A673 (cell line): ENCODE measurements at regions not wholly inside any gene's neighbourhood (a gene's known extent, or its start where the extent isn't known, plus 50 kb on each side); places are given as distances from the start of the nearest gene placed in this dataset.

ENCODE experiments used
- BruUV-seq: library from RNA; stranded (reverse); fragments of 400-500 nt; replicated peaks from 2 replicates; lab custom pipeline; 2021; lab: Mats Ljungman, UMichigan
- CTCF ChIA-PET: fragments of 300-600 bp; sonication (Branson Sonifier 250); formaldehyde crosslinking; loops from one replicate; lab custom pipeline; 2022; ENCODE audit warnings: antibody characterized with exemption; lab: Charles Lee
- POLR2A ChIA-PET: fragments of 300-600 bp; sonication (Branson Sonifier 250); formaldehyde crosslinking; loops from one replicate; lab custom pipeline; 2022; ENCODE audit warnings: antibody characterized with exemption; ENCODE audit not compliant: low non-redundant PET; lab: Charles Lee
- DNase-seq: peaks from one replicate; pipeline ENCODE4 v3.0.0-alpha.2; 2015; ENCODE audit warnings: low spot score
- H3K27ac ChIP-seq: fragments of 200-600 bp; sonication (generic); 2 replicates; pipeline ENCODE4 v1.5.1; 2016; ENCODE audit warnings: mixed run types, low read depth, mild to moderate bottlenecking, mixed read lengths, antibody characterized with exemption, low read length; ENCODE audit not compliant: poor library complexity, severe bottlenecking
- H3K27me3 ChIP-seq: fragments of 200-600 bp; sonication (generic); replicated peaks from 2 replicates; pipeline ENCODE4 v1.6.1; 2017; ENCODE audit warnings: mixed run types, low read depth, mild to moderate bottlenecking, mixed read lengths, antibody characterized with exemption, low read length; ENCODE audit not compliant: insufficient read depth, poor library complexity
- H3K36me3 ChIP-seq: fragments of 200-600 bp; sonication (generic); 2 replicates; pipeline ENCODE4 v1.6.1; 2016; ENCODE audit warnings: mixed run types, mild to moderate bottlenecking, mixed read lengths, antibody characterized with exemption, low read length; ENCODE audit not compliant: insufficient read depth, poor library complexity, severe bottlenecking
- H3K4me1 ChIP-seq: fragments of 200-600 bp; sonication (generic); 2 replicates; pipeline ENCODE4 v1.6.1; 2017; ENCODE audit warnings: mixed run types, mild to moderate bottlenecking, mixed read lengths, antibody characterized with exemption, low read length; ENCODE audit not compliant: insufficient read depth, poor library complexity, severe bottlenecking
- H3K4me3 ChIP-seq: fragments of 200-600 bp; sonication (generic); 2 replicates; pipeline ENCODE4 v1.5.1; 2016; ENCODE audit warnings: low read depth, mixed run types, mild to moderate bottlenecking, mixed read lengths, low read length; ENCODE audit not compliant: poor library complexity, severe bottlenecking
- H3K9me3 ChIP-seq: fragments of 200-600 bp; sonication (generic); 2 replicates; pipeline ENCODE4 v1.6.1; 2016; ENCODE audit warnings: mixed run types, low read depth, mild to moderate bottlenecking, mixed read lengths, antibody characterized with exemption, low read length; ENCODE audit not compliant: poor library complexity, severe bottlenecking
- EZH2 ChIP-seq: fragments of 200-600 bp; sonication (generic); IDR thresholded peaks from 2 replicates; pipeline ENCODE4 v1.6.1; 2017; ENCODE audit warnings: borderline replicate concordance, low read depth, mild to moderate bottlenecking, mixed read lengths, antibody characterized with exemption, low read length; ENCODE audit not compliant: poor library complexity, severe bottlenecking
- intact Hi-C: fragments of 100-400 bp; cut with micrococcal nuclease; formaldehyde crosslinking; loops from one replicate; pipeline ENCODE4 v1.10.0; 2022; ENCODE audit not compliant: unreplicated experiment
- TF ChIP-seq, protein P1 (sequence below): fragments of 300-800, 200-600 bp; sonication (generic); conservative IDR thresholded peaks from 2 replicates; pipeline ENCODE4 v1.5.1; 2017; ENCODE audit warnings: low read depth, mild to moderate bottlenecking, antibody characterized with exemption, low read length, moderate library complexity, mixed read lengths

DNA sequence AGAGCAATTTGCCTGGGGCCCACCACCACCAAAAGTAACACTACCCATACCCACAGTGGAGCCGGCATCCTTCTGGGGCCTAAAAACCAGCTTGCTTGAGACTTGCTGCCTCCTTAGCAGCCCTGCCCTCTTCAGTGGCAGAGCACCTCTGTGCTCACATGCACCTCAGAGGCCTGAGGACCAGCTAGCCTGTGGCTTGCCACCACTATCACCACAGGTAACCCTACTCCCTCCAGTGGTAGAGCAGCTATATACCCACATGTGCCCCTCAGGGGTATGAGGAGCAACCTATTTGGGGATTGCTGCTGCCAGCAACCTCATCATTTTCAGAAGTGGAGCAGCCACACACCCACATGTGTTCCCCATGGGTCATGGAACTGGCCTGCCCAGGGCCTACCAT lies 111.4 kb upstream of the SPRY2 start:
- TF ChIP-seq, protein P1, sequence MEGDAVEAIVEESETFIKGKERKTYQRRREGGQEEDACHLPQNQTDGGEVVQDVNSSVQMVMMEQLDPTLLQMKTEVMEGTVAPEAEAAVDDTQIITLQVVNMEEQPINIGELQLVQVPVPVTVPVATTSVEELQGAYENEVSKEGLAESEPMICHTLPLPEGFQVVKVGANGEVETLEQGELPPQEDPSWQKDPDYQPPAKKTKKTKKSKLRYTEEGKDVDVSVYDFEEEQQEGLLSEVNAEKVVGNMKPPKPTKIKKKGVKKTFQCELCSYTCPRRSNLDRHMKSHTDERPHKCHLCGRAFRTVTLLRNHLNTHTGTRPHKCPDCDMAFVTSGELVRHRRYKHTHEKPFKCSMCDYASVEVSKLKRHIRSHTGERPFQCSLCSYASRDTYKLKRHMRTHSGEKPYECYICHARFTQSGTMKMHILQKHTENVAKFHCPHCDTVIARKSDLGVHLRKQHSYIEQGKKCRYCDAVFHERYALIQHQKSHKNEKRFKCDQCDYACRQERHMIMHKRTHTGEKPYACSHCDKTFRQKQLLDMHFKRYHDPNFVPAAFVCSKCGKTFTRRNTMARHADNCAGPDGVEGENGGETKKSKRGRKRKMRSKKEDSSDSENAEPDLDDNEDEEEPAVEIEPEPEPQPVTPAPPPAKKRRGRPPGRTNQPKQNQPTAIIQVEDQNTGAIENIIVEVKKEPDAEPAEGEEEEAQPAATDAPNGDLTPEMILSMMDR, result no peak
- no peak for TF ChIP-seq EZH2
- ChIA-PET CTCF (no interaction called here), POLR2A (no interaction called here)
- Histone ChIP-seq H3K4me1 (peaks cover 6% of the 10 kb centered on the region), H3K27ac (no peak overlapping the region), H3K9me3 (no peaks in the 10 kb centered on the region), H3K36me3 (no peaks in the 10 kb centered on the region), H3K27me3 (no peaks in the 10 kb centered on the region), H3K4me3 (no peak overlapping the region)
- BruUV-seq, result no TSS peak
- DNase-seq, result no peak
- intact Hi-C loops, result no loop called here

DNA sequence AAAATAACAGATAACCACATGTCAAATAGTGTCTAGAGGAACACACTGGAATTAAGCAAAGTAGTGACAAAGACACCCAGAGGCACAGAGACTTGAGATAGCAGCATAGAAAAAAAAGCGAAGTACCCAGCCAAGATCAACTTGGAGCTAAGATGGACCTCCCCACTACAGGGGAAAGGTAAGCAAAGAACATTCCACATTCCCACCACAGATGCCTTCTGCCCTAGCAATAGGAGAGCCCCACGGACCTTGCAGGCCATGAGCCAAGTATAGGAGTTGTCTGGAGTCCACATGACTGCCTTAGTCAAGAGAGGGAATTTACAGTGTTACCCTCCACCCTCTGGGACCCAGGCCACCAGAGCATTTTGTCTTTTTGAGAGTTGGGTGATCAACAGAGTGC lies 110.7 kb upstream of the SPRY2 start:
- TF ChIP-seq EZH2, result no peak
- TF ChIP-seq, protein P1, result no peak
- CTCF ChIA-PET, result no interaction called here
- intact Hi-C loops, result no loop called here
- Histone ChIP-seq H3K36me3 (no peaks in the 10 kb centered on the region), H3K27me3 (no peaks in the 10 kb centered on the region), H3K27ac (no peak overlapping the region), H3K9me3 (no peaks in the 10 kb centered on the region), H3K4me1 (peaks cover 6% of the 10 kb centered on the region), H3K4me3 (no peak overlapping the region)
- no TSS peak for BruUV-seq
- no peak for DNase-seq
- POLR2A ChIA-PET, result no interaction called here

DNA sequence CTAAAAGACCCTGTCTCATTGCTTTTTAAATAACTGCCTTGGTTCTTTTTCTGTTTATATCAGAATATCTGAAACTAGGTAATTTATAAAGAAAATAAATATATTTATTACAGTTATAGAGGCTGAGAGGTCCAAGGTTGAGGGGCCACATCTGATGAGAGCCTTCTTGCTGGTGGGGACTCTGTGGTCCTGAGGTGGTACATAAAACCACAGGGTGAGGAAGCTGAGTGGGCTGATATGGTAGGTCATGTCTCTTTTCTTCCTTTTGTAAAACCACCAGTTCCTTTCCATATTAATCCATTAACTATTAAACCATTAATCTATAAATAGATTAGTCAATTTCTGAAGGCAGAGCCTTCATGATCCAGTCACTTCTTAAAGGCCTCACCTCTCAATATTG lies 109.5 kb upstream of the SPRY2 start:
- Histone ChIP-seq H3K9me3 (no peaks in the 10 kb centered on the region), H3K36me3 (no peaks in the 10 kb centered on the region), H3K27me3 (no peaks in the 10 kb centered on the region), H3K4me1 (peaks cover 6% of the 10 kb centered on the region), H3K4me3 (no peak overlapping the region), H3K27ac (no peak overlapping the region)
- ChIA-PET POLR2A (no interaction called here), CTCF (no interaction called here)
- no peak for DNase-seq
- TF ChIP-seq, protein P1, result no peak
- TF ChIP-seq EZH2, result no peak
- BruUV-seq, result no TSS peak
- intact Hi-C loops, result no loop called here
